Ascending aorta (tissue), 2 donors: ENCODE measurements at regions not wholly inside any gene's neighbourhood (a gene's known extent, or its start where the extent isn't known, plus 50 kb on each side); places are given as distances from the start of the nearest gene placed in this dataset.

ENCODE experiments used
- DNase-seq, 2 donors: peaks; one replicate each; pipeline ENCODE4 v3.0.0-alpha.2; 2019; ENCODE audit warnings: low spot score in 2 of 2
- H3K27ac ChIP-seq, 2 donors: fragments of 200-600 bp; sonication (generic); one replicate each; pipeline ENCODE4 v1.5.1; 2016 to 2017; ENCODE audit warnings: mild to moderate bottlenecking in 1 of 2
- H3K27me3 ChIP-seq: fragments of 200-600 bp; sonication (generic); one replicate; pipeline ENCODE4 v1.5.1; 2017
- H3K36me3 ChIP-seq, 2 donors: fragments of 200-600 bp; sonication (generic); one replicate each; pipeline ENCODE4 v1.5.1; 2016
- H3K4me1 ChIP-seq, 2 donors: fragments of 200-600 bp; sonication (generic); one replicate each; pipeline ENCODE4 v1.5.1; 2016 to 2017; ENCODE audit warnings: mild to moderate bottlenecking in 1 of 2
- H3K4me3 ChIP-seq, 2 donors: fragments of 200-600 bp; sonication (generic); one replicate each; pipeline ENCODE4 v1.5.1; 2016 to 2017; ENCODE audit warnings: mild to moderate bottlenecking in 1 of 2
- H3K9me3 ChIP-seq, 2 donors: fragments of 200-600 bp; sonication (generic); one replicate each; pipeline ENCODE4 v1.5.1; 2016
- intact Hi-C: fragments of 100-400 bp; cut with DNase I; formaldehyde crosslinking; loops from one replicate; pipeline ENCODE4 v1.15.1; 2023
- TF ChIP-seq, protein P1 (sequence below), 3 experiments: fragments of 200-600 bp in 2 of 3; fragments of 450-650 bp in 1 of 3; sonication (generic) in 2 of 3; IDR thresholded peaks; one replicate each; pipeline ENCODE4 v1.5.1; 2016 to 2019; ENCODE audit warnings: antibody characterized with exemption in 3 of 3, mild to moderate bottlenecking in 1 of 3, moderate library complexity in 1 of 3

DNA sequence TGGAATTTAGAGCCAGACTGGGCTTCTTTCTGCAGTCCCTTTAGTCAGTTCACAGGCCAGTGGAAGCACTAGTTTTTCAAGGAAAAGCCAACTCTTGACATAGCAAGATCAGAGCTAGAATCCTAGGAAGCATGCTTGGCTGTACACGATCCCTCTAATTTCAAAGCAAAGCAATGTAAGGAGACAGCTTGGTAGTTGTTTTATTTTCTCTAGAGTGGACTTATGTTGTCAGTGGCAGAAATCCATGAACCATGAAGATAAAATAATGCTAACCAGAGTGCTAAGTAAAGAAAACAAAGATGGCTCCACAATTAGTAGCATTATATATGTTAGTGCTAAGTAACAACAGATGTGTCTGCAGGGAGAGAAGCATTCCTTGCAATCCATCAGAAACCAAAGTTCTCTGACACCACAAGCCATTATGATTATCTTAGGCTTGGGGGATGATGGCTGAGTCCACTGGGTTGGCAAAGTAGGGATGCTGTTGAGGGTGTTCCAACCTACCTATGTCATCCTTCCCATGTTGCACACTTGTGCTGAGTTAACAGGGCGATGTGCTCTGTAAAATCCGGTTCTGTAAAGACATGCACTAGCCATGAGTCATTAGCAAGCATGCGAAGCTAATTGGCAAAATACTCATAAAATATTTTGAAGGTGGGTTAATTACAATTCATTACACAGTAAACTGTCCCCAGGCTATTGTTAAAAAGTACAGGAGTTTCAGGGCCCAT, 115.2 kb downstream of the BMP2 start:
- no peaks in the 10 kb centered on the region for H3K9me3 ChIP-seq
- DNase-seq = no peak
- H3K27me3 ChIP-seq = no peaks in the 10 kb centered on the region
- intact Hi-C loops = no loop called here
- H3K36me3 ChIP-seq = no peaks in the 10 kb centered on the region
- no peak overlapping the region for H3K4me3 ChIP-seq
- H3K27ac ChIP-seq = no peak overlapping the region
- TF ChIP-seq, protein P1, sequence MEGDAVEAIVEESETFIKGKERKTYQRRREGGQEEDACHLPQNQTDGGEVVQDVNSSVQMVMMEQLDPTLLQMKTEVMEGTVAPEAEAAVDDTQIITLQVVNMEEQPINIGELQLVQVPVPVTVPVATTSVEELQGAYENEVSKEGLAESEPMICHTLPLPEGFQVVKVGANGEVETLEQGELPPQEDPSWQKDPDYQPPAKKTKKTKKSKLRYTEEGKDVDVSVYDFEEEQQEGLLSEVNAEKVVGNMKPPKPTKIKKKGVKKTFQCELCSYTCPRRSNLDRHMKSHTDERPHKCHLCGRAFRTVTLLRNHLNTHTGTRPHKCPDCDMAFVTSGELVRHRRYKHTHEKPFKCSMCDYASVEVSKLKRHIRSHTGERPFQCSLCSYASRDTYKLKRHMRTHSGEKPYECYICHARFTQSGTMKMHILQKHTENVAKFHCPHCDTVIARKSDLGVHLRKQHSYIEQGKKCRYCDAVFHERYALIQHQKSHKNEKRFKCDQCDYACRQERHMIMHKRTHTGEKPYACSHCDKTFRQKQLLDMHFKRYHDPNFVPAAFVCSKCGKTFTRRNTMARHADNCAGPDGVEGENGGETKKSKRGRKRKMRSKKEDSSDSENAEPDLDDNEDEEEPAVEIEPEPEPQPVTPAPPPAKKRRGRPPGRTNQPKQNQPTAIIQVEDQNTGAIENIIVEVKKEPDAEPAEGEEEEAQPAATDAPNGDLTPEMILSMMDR (IDR thresholded peaks at IDR 0.05) = no peak
- no peaks in the 10 kb centered on the region for H3K4me1 ChIP-seq

DNA sequence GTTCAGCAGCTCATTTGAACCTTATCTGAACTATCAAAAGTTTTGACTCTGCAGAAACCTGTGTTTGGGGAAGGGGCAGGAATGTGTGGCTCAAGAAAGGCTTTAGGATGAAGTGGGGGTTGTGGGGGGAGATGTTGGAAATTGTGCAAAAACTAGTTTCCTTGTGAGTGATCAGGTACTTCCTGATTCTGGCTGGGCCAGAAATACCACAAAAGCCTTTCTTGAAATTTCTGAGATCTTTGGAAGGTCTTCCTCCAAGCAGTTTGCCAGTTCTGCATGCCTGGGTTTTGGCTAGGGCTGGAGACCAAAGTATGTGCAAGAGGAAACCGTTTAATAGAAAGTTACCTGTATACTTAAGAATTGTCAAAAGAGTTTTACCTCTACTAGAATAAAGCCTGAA, 116.6 kb downstream of the BMP2 start:
- intact Hi-C loops = no loop called here
- TF ChIP-seq, protein P1 (IDR thresholded peaks at IDR 0.05) = no peak
- no peak for DNase-seq

DNA sequence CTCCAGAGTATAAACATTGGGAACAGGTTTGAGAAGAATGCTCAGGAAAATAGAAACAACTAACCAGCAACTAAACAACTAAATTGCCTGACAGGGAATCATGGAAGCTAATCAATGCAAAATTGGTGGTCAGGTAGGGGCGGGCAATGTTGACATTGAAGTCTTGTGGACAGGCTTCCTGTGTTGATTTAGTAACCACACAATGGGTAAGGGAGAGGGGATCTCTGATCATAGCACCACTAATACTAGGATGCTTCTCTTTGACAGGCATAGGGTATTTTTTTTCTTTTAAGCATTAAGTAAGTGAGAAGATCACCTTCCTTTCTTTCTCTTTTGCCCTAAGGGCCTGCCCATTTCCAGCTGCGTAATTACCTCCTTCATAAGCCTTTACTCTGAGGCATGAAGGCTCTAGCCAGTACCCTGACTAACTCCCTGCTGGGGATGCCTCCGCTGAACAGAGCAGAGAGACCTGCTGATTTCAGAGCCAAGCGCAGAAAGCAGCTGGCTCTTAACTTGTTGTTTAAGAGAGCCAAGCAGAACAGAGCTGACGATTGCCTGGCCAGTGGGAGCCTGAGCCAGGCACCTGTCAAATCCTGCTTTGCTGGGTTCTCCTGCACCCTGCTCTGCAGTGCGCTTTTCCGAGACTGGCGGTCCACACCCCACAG, 118.7 kb downstream of the BMP2 start:
- intact Hi-C loops = no loop called here
- Histone ChIP-seq H3K4me3 (no peak overlapping the region), H3K4me1 (no peaks in the 10 kb centered on the region), H3K36me3 (no peaks in the 10 kb centered on the region), H3K27ac (no peak overlapping the region), H3K27me3 (no peaks in the 10 kb centered on the region), H3K9me3 (no peaks in the 10 kb centered on the region)
- no peak for DNase-seq
- TF ChIP-seq, protein P1 (IDR thresholded peaks at IDR 0.05) = no peak

More for the DNA sequence above, 116.6 kb downstream of the BMP2 start:
- Histone ChIP-seq H3K9me3 (no peaks in the 10 kb centered on the region), H3K4me1 (no peaks in the 10 kb centered on the region), H3K36me3 (no peaks in the 10 kb centered on the region), H3K27me3 (no peaks in the 10 kb centered on the region), H3K27ac (no peak overlapping the region), H3K4me3 (no peak overlapping the region)

DNA sequence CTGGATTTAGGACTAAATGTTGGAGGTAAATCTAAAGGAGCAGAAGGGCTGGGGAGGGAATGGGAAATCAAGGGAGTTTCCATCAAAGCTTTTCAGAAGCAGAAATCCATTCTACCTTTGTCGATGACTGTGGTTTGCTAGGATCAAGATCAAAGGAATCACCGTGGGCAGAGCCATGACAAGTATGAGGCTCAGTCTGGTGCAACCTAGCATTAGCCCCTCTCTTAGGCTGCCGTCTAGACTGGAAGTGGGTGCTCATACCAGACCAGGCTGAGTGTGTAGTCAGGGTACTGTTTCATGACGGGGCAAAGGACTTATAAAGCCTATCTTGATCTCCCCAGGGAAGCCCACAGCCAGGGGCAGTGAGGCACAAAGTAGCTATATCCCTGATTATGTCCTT, 120.5 kb downstream of the BMP2 start:
- TF ChIP-seq, protein P1 (IDR thresholded peaks at IDR 0.05) = no peak
- Histone ChIP-seq H3K27me3 (no peaks in the 10 kb centered on the region), H3K36me3 (no peaks in the 10 kb centered on the region), H3K9me3 (no peaks in the 10 kb centered on the region), H3K4me1 (no peaks in the 10 kb centered on the region), H3K27ac (no peak overlapping the region), H3K4me3 (no peak overlapping the region)
- no peak for DNase-seq
- intact Hi-C loops = no loop called here

DNA sequence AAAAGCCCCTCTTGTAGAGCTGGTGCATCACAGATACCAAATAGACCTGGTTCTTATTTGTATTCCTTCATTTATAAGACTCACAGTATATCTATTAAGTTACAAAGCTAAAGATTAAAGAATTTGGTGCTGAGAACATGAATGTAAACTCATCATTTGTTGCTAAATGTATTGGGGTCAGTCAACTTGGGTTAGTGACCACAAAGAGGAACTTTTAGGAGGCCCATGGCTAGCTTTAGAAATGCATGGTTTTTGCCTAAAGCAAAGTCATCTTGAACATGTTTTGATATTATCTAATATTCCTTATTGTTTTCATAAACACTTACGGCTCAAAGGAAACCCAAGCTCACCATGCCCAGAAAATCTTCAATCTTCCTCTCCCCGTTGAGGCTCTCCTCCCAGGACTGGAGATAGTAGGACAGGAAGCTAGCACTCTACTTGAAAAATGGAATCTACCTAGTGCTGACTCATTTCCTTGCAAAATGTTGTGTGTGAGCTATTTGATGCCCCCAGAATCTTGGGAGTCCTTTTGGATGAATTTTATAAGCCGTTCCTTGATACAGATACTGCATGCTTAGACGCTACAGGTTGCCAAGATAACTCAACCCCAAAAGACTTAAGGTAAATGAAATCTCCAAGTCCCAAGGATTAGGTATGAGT, 121.4 kb downstream of the BMP2 start:
- Histone ChIP-seq H3K9me3 (no peaks in the 10 kb centered on the region), H3K36me3 (no peaks in the 10 kb centered on the region), H3K4me1 (no peaks in the 10 kb centered on the region), H3K4me3 (no peak overlapping the region), H3K27me3 (no peaks in the 10 kb centered on the region), H3K27ac (no peak overlapping the region)
- TF ChIP-seq, protein P1 (IDR thresholded peaks at IDR 0.05) = no peak
- DNase-seq = no peak
- intact Hi-C loops = no loop called here
